A673 (cell line): ENCODE measurements at regions not wholly inside any gene's neighbourhood (a gene's known extent, or its start where the extent isn't known, plus 50 kb on each side); places are given as distances from the start of the nearest gene placed in this dataset.

Source experiments
- EZH2 ChIP-seq: fragments of 200-600 bp; sonication (generic); IDR thresholded peaks from 2 replicates; pipeline ENCODE4 v1.6.1; 2017; ENCODE audit warnings: borderline replicate concordance, low read depth, mild to moderate bottlenecking, mixed read lengths, antibody characterized with exemption, low read length; ENCODE audit not compliant: poor library complexity, severe bottlenecking
- TF ChIP-seq, protein P1 (sequence below): fragments of 300-800, 200-600 bp; sonication (generic); conservative IDR thresholded peaks from 2 replicates; pipeline ENCODE4 v1.5.1; 2017; ENCODE audit warnings: low read depth, mild to moderate bottlenecking, antibody characterized with exemption, low read length, moderate library complexity, mixed read lengths

DNA sequence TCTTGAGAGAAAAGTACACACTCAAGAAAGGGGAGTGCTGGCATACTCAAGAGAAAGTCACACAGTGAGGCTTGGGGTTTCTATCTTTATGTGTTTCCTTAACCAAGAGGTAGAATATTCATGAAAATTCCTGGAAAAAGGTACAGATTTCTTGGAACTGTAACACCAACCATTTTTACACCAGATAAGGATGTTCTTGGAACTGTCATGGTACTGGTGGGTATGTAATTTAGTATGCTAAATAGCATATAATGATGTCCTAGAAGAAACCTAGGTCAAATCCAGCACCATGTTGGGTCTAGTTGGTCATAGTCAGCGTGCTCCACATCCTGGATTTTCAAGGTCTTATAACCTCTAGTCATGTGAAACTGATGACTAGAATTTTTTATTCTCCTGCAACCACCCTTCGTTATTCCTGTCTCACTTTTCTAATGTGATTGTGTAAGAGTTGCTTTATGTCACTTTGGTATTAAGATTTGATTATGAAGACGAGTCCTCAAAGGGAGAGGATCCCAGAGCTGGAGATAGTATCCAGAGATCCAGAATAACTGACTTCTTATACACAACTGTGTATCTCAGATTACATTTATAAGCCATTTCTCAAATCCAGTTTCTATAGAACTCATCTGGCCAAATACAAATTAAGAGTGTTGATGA lies 510.1 kb downstream of the TMTC2 start:
- TF ChIP-seq, protein P1, sequence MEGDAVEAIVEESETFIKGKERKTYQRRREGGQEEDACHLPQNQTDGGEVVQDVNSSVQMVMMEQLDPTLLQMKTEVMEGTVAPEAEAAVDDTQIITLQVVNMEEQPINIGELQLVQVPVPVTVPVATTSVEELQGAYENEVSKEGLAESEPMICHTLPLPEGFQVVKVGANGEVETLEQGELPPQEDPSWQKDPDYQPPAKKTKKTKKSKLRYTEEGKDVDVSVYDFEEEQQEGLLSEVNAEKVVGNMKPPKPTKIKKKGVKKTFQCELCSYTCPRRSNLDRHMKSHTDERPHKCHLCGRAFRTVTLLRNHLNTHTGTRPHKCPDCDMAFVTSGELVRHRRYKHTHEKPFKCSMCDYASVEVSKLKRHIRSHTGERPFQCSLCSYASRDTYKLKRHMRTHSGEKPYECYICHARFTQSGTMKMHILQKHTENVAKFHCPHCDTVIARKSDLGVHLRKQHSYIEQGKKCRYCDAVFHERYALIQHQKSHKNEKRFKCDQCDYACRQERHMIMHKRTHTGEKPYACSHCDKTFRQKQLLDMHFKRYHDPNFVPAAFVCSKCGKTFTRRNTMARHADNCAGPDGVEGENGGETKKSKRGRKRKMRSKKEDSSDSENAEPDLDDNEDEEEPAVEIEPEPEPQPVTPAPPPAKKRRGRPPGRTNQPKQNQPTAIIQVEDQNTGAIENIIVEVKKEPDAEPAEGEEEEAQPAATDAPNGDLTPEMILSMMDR = no peak
- no peak for TF ChIP-seq EZH2
